Epithelial cell of esophagus (primary cell): ENCODE measurements at regions not wholly inside any gene's neighbourhood (a gene's known extent, or its start where the extent isn't known, plus 50 kb on each side); places are given as distances from the start of the nearest gene placed in this dataset.
A peak's percentile ranks its signal among the peaks of the same experiment; 100 is the strongest.

Experiments
- DNase-seq: peaks from one replicate; pipeline ENCODE4 v3.0.0; 2010; ENCODE audit warnings: low read depth
- H3K4me3 ChIP-seq: 2 replicates; pipeline ENCODE4 v1.5.1; 2011; ENCODE audit warnings: mild to moderate bottlenecking, low read length, control low read depth
- TF ChIP-seq, protein P1 (sequence below): IDR thresholded peaks from 2 replicates; pipeline ENCODE4 v1.5.1; 2011; ENCODE audit warnings: low read depth, mild to moderate bottlenecking, low read length, control low read depth, inconsistent platforms; ENCODE audit not compliant: insufficient read depth; ENCODE audit errors: missing control alignments

DNA sequence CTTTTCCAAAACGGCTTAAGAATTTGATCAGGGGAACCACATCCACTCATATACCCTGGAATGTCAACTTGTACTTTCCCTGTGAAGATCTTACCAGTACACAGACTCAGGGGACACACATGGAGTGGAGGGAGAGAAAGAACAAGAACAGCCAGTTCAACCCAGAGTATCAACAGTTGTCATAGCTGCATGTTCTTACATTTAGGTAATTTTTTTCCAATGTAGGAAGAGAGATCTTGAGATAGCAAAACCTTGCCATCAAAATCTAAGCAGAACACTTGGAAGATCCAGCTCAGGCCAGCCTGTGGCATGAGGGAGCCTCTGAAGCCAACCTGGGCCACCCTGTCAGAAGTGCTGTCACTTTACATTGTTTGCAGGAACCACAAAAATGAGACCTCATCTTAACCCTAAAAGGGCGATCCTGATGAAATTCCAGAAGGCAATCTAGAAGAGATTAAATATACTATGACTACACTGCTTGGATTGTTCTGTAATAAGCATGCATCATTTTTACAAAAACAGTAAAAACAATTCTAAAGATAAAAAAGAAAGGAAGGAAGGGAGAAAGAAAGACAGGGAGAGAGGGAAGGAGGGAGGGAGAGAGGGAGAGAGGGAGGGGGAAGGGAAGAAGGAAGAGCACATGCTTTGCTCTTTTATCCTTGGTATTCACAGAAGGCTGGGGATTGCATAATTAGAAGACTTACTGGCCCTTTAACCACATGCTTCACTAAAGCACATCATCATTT, 124.7 kb upstream of the TCF21 start:
- TF ChIP-seq, protein P1, sequence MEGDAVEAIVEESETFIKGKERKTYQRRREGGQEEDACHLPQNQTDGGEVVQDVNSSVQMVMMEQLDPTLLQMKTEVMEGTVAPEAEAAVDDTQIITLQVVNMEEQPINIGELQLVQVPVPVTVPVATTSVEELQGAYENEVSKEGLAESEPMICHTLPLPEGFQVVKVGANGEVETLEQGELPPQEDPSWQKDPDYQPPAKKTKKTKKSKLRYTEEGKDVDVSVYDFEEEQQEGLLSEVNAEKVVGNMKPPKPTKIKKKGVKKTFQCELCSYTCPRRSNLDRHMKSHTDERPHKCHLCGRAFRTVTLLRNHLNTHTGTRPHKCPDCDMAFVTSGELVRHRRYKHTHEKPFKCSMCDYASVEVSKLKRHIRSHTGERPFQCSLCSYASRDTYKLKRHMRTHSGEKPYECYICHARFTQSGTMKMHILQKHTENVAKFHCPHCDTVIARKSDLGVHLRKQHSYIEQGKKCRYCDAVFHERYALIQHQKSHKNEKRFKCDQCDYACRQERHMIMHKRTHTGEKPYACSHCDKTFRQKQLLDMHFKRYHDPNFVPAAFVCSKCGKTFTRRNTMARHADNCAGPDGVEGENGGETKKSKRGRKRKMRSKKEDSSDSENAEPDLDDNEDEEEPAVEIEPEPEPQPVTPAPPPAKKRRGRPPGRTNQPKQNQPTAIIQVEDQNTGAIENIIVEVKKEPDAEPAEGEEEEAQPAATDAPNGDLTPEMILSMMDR: no peak
- DNase-seq: peak; percentile 24
- H3K4me3 ChIP-seq: no peak overlapping the region

DNA sequence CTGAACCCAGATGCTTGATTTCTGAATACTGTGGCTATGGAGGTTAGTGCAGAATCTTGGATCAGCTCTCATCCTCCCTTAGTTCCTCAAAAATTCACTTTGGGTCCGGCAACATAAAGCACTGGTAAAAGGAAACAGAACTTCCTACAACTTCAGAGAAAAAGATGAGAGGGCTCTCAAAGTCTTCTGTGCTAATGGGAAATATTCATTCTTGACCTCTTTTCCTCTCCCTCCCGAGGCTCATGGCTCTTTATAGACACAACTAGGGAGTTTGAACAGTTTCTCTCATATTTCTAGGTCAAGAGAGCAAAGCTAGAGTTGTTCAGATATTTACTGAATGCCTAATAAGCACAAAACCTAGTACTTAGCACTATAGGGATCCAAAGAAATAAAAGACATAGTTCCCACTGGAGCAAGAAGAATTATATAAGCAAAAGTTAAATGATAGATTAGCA, 124.1 kb upstream of the TCF21 start:
- TF ChIP-seq, protein P1: no peak
- DNase-seq: no peak
- H3K4me3 ChIP-seq: no peak overlapping the region

DNA sequence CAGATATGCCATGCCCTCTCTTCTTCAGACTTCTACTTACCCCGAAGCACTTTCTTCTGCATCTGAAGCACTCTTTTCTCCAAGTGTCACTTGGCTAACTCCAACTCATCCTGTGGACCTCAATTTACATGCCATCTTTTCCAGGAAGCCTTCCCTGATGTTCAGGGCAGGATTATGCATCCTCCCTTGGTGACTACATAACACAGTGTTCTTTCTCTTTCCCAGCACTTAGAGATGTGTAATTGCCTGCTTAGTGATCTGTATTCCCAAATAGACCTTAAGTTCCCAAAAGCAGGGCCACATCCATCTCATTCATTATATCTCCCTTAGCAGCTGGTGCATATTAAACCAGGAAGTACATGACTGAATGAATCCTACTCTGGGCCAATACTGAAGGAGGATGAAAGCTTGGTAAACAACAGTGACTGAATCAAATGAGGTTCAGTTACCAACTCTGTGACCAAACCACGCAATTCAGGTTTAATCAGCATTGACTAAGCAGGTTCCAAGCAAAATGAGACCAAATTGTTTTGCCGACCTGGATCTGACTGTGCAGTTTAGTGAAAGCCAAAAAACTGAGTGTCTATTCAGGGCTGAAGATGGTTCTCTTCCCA, 121.4 kb upstream of the TCF21 start:
- TF ChIP-seq, protein P1: no peak
- no peak overlapping the region for H3K4me3 ChIP-seq
- DNase-seq: peak; percentile 76

DNA sequence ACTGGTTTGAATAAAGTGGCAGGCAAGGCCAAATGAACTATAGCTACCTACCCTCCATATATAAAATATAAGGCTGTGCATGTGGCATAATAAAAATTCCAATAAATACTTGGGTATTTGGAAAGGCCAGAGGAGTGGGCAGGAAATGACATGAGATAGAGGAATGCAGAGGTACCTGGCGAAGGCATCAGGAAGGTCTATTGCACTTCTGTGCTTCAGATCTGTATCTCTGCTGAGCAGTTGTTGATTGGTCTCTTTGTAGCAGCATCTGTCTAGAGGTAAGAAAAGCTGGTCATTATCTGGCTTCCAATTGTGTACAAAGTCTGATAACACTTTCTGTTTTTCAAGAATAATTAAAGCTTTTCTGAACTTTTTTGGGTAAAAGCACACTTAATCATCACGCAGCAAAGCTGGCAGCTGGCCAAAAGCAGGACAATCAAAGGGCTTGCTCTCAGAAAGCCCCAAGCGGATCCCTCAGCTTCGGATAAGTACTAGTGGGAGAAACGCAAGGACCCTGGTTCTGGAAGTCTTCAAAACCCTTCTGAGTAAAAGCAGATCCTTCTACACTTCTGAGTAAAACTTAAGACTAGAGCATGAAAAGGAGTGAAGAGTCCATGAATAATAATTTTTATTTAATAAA, 120.1 kb upstream of the TCF21 start:
- TF ChIP-seq, protein P1: no peak
- peak; percentile 63 for DNase-seq

DNA sequence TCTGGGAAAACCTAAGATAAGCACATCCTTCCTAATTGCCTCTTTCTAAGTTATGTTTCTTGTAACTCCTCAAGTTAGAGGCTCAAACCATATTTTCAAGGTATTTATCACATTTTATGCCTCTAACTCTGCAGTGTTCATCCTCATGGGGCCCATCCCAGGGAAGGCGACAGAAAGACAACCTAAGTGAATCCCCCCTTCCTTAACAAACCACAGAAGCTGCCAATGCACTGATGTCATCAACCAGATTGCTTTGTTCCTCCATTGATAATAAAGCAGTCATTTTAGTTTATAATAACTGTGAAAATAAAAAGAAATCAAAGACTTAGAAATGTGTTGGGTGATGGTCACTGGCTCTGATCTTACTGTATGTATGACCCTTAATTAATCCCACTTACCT, 119.5 kb upstream of the TCF21 start:
- H3K4me3 ChIP-seq: no peak overlapping the region
- DNase-seq: no peak
- TF ChIP-seq, protein P1: no peak

More for the DNA sequence above, 120.1 kb upstream of the TCF21 start:
- no peak overlapping the region for H3K4me3 ChIP-seq

DNA sequence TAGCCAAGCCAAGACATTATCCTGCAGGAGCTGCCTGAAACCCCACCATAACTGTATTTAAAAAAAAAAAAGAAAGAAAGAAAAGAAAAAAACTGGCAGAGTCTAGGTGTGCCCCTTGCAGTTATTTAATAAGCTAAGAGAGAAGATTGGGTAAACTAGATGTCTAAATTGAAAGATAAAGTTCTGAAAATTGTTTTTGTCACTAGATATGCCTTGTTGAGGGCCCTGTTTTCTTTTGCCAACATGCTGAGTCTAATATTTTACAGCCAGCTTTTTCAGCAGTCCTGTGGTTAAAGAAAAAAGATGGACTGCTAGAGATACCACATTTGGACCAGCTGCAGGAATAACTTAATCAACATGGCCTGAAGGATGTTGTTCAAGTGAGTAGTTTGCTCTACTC, 116.3 kb upstream of the TCF21 start:
- TF ChIP-seq, protein P1: no peak
- DNase-seq: no peak
- H3K4me3 ChIP-seq: no peak overlapping the region

DNA sequence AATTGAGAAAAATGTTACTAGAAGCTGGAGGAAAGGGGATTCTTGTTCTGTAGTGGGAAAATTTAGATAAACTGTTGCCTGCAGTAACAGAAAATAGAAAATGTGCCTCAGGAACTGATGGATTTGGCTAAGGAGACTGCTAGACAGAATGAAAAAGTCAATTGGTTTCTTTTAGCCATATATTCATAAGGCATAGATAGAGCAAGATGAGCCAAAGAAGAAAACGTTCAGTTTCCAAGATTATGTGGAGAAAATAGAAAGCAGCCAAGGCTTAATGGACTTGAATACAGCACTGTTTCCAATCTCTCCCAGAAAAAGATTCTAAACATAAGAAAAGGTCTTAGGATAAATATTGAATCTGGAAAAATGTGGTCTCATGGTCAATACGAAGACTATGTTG, 115.1 kb upstream of the TCF21 start:
- H3K4me3 ChIP-seq: no peak overlapping the region
- TF ChIP-seq, protein P1: no peak
- DNase-seq: no peak
